Nucleus accumbens (tissue), 56 donors: ENCODE measurements at regions not wholly inside any gene's neighbourhood (a gene's known extent, or its start where the extent isn't known, plus 50 kb on each side); places are given as distances from the start of the nearest gene placed in this dataset.
A peak's percentile ranks its signal among the peaks of the same experiment; 100 is the strongest.
"Not testable (repeated sequence)": the region's sequence is repeated elsewhere in the genome, so short reads cannot be mapped to it uniquely, and the experiment has no call there.

ENCODE experiments used
- DNase-seq, 56 donors: peaks; one replicate each; lab custom pipeline; 2025; lab: John Stamatoyannopoulos, UW

GRCh38 chrY:20643055-20643454 lies 67.5 kb downstream of the EIF1AY start:
- no peak for DNase-seq

- peak in 2 of 56 donors; percentile 0 to 1 for DNase-seq
Observed at GRCh38 chrY:20648265-20648664, 72.7 kb downstream of the EIF1AY start.

- DNase-seq, result not testable (repeated sequence)
Observed at GRCh38 chrY:20648891-20649290, 73.3 kb downstream of the EIF1AY start.

GRCh38 chrY:20651481-20651880 lies 75.9 kb downstream of the EIF1AY start:
- DNase-seq, result no peak

GRCh38 chrY:20659450-20659849 lies 83.9 kb downstream of the EIF1AY start:
- DNase-seq, result no peak

- DNase-seq, result no peak
Observed at GRCh38 chrY:20662204-20662603, 86.6 kb downstream of the EIF1AY start.

- DNase-seq, result no peak
Observed at GRCh38 chrY:20664196-20664595, 88.6 kb downstream of the EIF1AY start.

- DNase-seq, result not testable (repeated sequence)
Observed at GRCh38 chrY:20665357-20665756, 89.8 kb downstream of the EIF1AY start.

GRCh38 chrY:20681935-20682334 lies 74.0 kb upstream of the RPS4Y2 start:
- no peak for DNase-seq

- no peak for DNase-seq
Observed at GRCh38 chrY:20683371-20683770, 72.5 kb upstream of the RPS4Y2 start.

- no peak for DNase-seq
Observed at GRCh38 chrY:20686674-20687073, 69.2 kb upstream of the RPS4Y2 start.
